IMR-90 (cell line): ENCODE measurements at regions not wholly inside any gene's neighbourhood (a gene's known extent, or its start where the extent isn't known, plus 50 kb on each side); places are given as distances from the start of the nearest gene placed in this dataset.
"Not testable (repeated sequence)": the region's sequence is repeated elsewhere in the genome, so short reads cannot be mapped to it uniquely, and the experiment has no call there.

Source experiments
- ATAC-seq: fragments of 200-7000 bp; cut with Tn5 transposase; 2 replicates; pipeline ENCODE4 v1.9.1; 2020; ENCODE audit warnings: low read depth, mild to moderate bottlenecking, moderate library complexity
- BruUV-seq: library from RNA; stranded (reverse); fragments of 400-500 nt; replicated peaks from 2 replicates; lab custom pipeline; 2021; lab: Mats Ljungman, UMichigan
- CTCF ChIA-PET: fragments of 300-600 bp; formaldehyde crosslinking; extraction: SDS; loops from one replicate; lab custom pipeline; 2021; ENCODE audit warnings: antibody characterized with exemption; lab: Yijun Ruan, JAX
- POLR2A ChIA-PET: fragments of 300-600 bp; sonication (Branson Sonifier 250); formaldehyde crosslinking; loops from one replicate; lab custom pipeline; 2022; ENCODE audit warnings: antibody characterized with exemption; ENCODE audit not compliant: unreplicated experiment; lab: Charles Lee
- DNase-seq: peaks from one replicate; pipeline ENCODE4 v3.0.0; 2013
- H2AFZ ChIP-seq: replicated peaks from 2 replicates; pipeline ENCODE3; 2013; ENCODE audit warnings: low read length, mild to moderate bottlenecking; ENCODE audit not compliant: poor library complexity
- H2AK5ac ChIP-seq: 2 replicates; pipeline ENCODE4 v1.6.1; 2013; ENCODE audit warnings: low read depth, low read length, inconsistent platforms
- H2AK9ac ChIP-seq: replicated peaks from 2 replicates; pipeline ENCODE3; 2013; ENCODE audit warnings: mild to moderate bottlenecking, low read depth, low read length, moderate library complexity; ENCODE audit not compliant: poor library complexity
- H2BK120ac ChIP-seq: 2 replicates; pipeline ENCODE4 v1.6.1; 2013; ENCODE audit warnings: low read depth, low read length, inconsistent platforms
- H2BK15ac ChIP-seq: 3 replicates; pipeline ENCODE4 v1.6.1; 2013; ENCODE audit warnings: low read depth, low read length, inconsistent platforms
- H2BK20ac ChIP-seq: 2 replicates; pipeline ENCODE4 v1.6.1; 2013; ENCODE audit warnings: low read depth, mild to moderate bottlenecking, inconsistent platforms, low read length, moderate library complexity
- H2BK5ac ChIP-seq: 2 replicates; pipeline ENCODE4 v1.6.1; 2013; ENCODE audit warnings: mild to moderate bottlenecking, low read depth, low read length, inconsistent platforms; ENCODE audit not compliant: poor library complexity, severe bottlenecking
- H3K14ac ChIP-seq: replicated peaks from 2 replicates; pipeline ENCODE4 v1.6.1; 2013; ENCODE audit warnings: low read depth, low read length, inconsistent platforms
- H3K18ac ChIP-seq: 2 replicates; pipeline ENCODE4 v1.6.1; 2013; ENCODE audit warnings: low read depth, low read length, control low read depth
- H3K23ac ChIP-seq: 2 replicates; pipeline ENCODE4 v1.6.1; 2013; ENCODE audit warnings: low read depth, low read length, inconsistent platforms
- H3K27ac ChIP-seq: 2 replicates; pipeline ENCODE4 v1.5.1; 2013; ENCODE audit warnings: mild to moderate bottlenecking, control low read depth, low read length; ENCODE audit not compliant: insufficient read depth
- H3K27me3 ChIP-seq: 2 replicates; pipeline ENCODE4 v1.6.1; 2013; ENCODE audit warnings: low read length; ENCODE audit not compliant: control insufficient read depth, insufficient read depth
- H3K36me3 ChIP-seq: 2 replicates; pipeline ENCODE4 v1.6.1; 2013; ENCODE audit warnings: low read length, mixed read lengths; ENCODE audit not compliant: control insufficient read depth, insufficient read depth
- H3K4ac ChIP-seq: 2 replicates; pipeline ENCODE4 v1.6.1; 2013; ENCODE audit warnings: low read depth, low read length, inconsistent platforms
- H3K4me1 ChIP-seq: 2 replicates; pipeline ENCODE4 v1.6.1; 2013; ENCODE audit warnings: low read length, mixed read lengths; ENCODE audit not compliant: control insufficient read depth, insufficient read depth
- H3K4me2 ChIP-seq: 2 replicates; pipeline ENCODE4 v1.6.1; 2013; ENCODE audit warnings: low read depth, mild to moderate bottlenecking, control low read depth, low read length, moderate library complexity
- H3K4me3 ChIP-seq: 2 replicates; pipeline ENCODE4 v1.5.1; 2013; ENCODE audit warnings: low read depth, mild to moderate bottlenecking, control low read depth, low read length, moderate library complexity; ENCODE audit not compliant: insufficient read depth
- H3K56ac ChIP-seq: 2 replicates; pipeline ENCODE4 v1.6.1; 2013; ENCODE audit warnings: low read length, inconsistent platforms; ENCODE audit not compliant: insufficient read depth; ENCODE audit errors: extremely low read depth
- H3K79me1 ChIP-seq, 2 experiments: 2 replicates each; pipeline ENCODE4 v1.6.1; 2013; ENCODE audit warnings: low read length in 2 of 2, inconsistent platforms in 1 of 2, low read depth in 1 of 2
- H3K9ac ChIP-seq: 2 replicates; pipeline ENCODE4 v1.6.1; 2013; ENCODE audit warnings: low read depth, low read length, control low read depth
- H3K9me1 ChIP-seq: 2 replicates; pipeline ENCODE4 v1.6.1; 2013; ENCODE audit warnings: low read length, inconsistent platforms; ENCODE audit not compliant: insufficient read depth
- H3K9me3 ChIP-seq: 2 replicates; pipeline ENCODE4 v1.6.1; 2013; ENCODE audit warnings: low read length; ENCODE audit not compliant: control insufficient read depth, insufficient read depth
- H4K20me1 ChIP-seq: 2 replicates; pipeline ENCODE4 v1.6.1; 2013; ENCODE audit warnings: low read length, inconsistent platforms; ENCODE audit not compliant: insufficient read depth
- H4K5ac ChIP-seq: 2 replicates; pipeline ENCODE4 v1.6.1; 2013; ENCODE audit warnings: mild to moderate bottlenecking, low read depth, low read length, control low read depth
- H4K8ac ChIP-seq, 2 experiments: 2 replicates each; pipeline ENCODE4 v1.6.1; 2013; ENCODE audit warnings: low read depth in 2 of 2, low read length in 2 of 2, control low read depth in 1 of 2, inconsistent platforms in 1 of 2
- H4K91ac ChIP-seq: 2 replicates; pipeline ENCODE4 v1.6.1; 2013; ENCODE audit warnings: low read depth, low read length, inconsistent platforms; ENCODE audit not compliant: insufficient read depth
- WGBS, 2 experiments: methylation state at CpG; one replicate each; pipeline versions ENCODE4 v1.1.5 to v1.1.7; 2013; ENCODE audit warnings: missing lambda C conversion rate in 2 of 2; ENCODE audit not compliant: insufficient read length in 1 of 2; ENCODE audit errors: extremely low coverage in 2 of 2; 5-methylcytosine and 5-hydroxymethylcytosine counted together
- dilution Hi-C: fragments of 300-500 bp; cut with HindIII; formaldehyde crosslinking; loops from one replicate; pipeline ENCODE4 v1.14.3; 2018; ENCODE audit warnings: low sequenced_read_pairs; ENCODE audit not compliant: unreplicated experiment
- in situ Hi-C: fragments of 300-500 bp; cut with MboI; formaldehyde crosslinking; loops from 3 replicates; pipeline ENCODE4 v1.14.3; 2019; ENCODE audit warnings: low sequenced_read_pairs, inconsistent platforms, mixed read lengths
- intact Hi-C: fragments of 100-400 bp; cut with micrococcal nuclease; formaldehyde crosslinking; loops from 2 replicates; pipeline ENCODE4 v1.10.0; 2022

DNA sequence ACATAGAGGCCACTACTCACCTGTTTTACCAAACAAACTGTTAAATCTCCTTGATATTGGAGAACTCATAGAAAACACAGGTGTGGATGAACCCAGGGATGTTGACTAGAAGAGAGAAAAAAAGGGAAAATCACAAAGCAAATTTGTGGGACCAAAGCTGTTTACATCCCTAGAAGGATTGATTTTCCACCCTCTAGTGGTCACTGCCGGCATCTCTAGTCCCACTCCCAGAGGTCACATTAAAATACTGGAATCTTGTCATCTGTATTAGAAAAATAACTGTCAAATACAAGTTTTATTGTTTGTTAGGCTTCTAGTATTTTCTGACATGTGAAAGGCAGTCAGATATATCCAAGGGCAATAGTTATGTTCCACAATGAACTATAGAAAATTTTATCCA lies 469.7 kb downstream of the FOXD4L4 start:
- H3K36me3 ChIP-seq, H3K18ac ChIP-seq, H3K4me1 ChIP-seq, dilution Hi-C loops, H3K4ac ChIP-seq, H4K20me1 ChIP-seq, H3K27me3 ChIP-seq, H3K56ac ChIP-seq, H4K8ac ChIP-seq, H2BK20ac ChIP-seq, H4K91ac ChIP-seq, intact Hi-C loops, H3K79me1 ChIP-seq, H2AFZ ChIP-seq, H2AK9ac ChIP-seq, BruUV-seq, H3K14ac ChIP-seq, CTCF ChIA-PET, POLR2A ChIA-PET, H3K9me3 ChIP-seq, H3K9me1 ChIP-seq, H2AK5ac ChIP-seq, DNase-seq, H2BK120ac ChIP-seq, H3K27ac ChIP-seq, H3K4me3 ChIP-seq, in situ Hi-C loops, H3K23ac ChIP-seq, H2BK15ac ChIP-seq, H3K4me2 ChIP-seq, H3K9ac ChIP-seq, H4K5ac ChIP-seq, H2BK5ac ChIP-seq: not testable (repeated sequence)
- ATAC-seq, result peak; percentile 81
- WGBS, 2 experiments, result no CpG with 5 or more reads among the region's 1 CpG

DNA sequence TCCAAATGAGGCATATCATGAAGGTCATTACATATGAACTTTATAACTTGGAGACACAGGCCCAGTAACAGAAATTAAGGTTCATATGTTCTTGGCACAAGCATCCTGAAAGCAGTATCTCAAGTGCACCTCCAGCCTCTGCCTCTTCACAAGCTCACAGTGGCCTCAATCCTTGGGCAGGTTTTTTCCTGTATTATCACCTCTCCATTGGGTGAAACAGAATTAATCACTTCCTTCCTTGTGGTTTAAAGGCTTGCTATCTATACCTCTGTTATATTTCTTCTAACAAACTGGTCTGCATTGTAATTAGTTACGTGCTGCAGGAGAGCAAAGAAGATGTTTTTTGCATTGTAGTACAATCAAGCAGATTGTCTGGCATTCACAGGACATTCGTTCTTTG lies 471.0 kb downstream of the FOXD4L4 start:
- H3K4ac ChIP-seq, H3K18ac ChIP-seq, H3K79me1 ChIP-seq, H3K4me1 ChIP-seq, CTCF ChIA-PET, ATAC-seq, H3K23ac ChIP-seq, H2BK5ac ChIP-seq, H3K27me3 ChIP-seq, intact Hi-C loops, H2AK5ac ChIP-seq, H2AK9ac ChIP-seq, H2AFZ ChIP-seq, dilution Hi-C loops, BruUV-seq, H2BK15ac ChIP-seq, H2BK120ac ChIP-seq, H3K9me1 ChIP-seq, H3K9me3 ChIP-seq, DNase-seq, H3K27ac ChIP-seq, H3K14ac ChIP-seq, H3K56ac ChIP-seq, H3K4me2 ChIP-seq, H4K91ac ChIP-seq, H4K8ac ChIP-seq, POLR2A ChIA-PET, in situ Hi-C loops, H2BK20ac ChIP-seq, H4K5ac ChIP-seq, H3K36me3 ChIP-seq, H4K20me1 ChIP-seq, H3K9ac ChIP-seq, H3K4me3 ChIP-seq: not testable (repeated sequence)
- WGBS, 2 experiments, result no CpG with 5 or more reads among the region's 2 CpGs
